NOMO-1 (cell line): ENCODE measurements at regions not wholly inside any gene's neighbourhood (a gene's known extent, or its start where the extent isn't known, plus 50 kb on each side); places are given as distances from the start of the nearest gene placed in this dataset.

Experiments used
- DNase-seq, 2 experiments: peaks; one replicate each; lab custom pipeline; 2025; ENCODE audit not compliant: unreplicated experiment in 2 of 2; lab: John Stamatoyannopoulos, UW

DNA sequence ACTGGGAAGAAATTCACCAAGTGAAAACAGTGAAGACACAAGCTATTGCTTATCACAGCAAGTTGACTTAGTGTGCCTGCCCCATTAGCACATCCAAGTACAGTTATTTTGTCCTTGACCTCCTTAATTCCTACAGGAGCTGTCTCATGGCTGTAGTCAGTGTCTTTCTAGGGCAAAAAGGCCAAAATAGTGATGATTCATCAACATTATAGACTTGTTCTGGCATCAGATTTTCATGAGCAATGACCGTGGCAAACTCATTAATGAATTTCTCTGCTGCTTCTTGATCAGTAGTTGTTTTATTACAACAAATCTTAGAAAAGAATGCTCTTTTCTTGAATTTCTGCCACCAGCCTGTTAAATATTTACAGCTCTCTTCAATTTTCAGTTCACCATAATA, 1169.3 kb upstream of the DDX18 start:
- no peak for DNase-seq

DNA sequence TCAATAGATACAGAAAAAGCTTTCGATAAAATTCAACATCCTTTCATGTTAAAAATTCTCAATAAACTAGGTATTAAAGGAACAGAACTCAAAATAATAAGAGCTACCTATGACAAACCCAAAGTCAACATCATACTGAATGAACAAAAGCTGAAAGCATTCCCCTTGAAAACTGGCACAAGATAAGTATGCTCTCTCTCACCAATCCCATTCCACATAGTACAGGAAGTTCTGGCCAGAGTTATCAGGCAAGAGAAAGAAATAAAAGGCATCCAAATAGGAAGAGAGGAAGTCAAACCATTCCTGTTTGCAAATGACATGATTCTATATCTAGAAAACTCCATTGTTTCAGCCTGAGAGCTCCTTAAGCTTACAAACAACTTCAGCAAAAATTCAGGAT, 1145.8 kb upstream of the DDX18 start:
- DNase-seq: no peak

DNA sequence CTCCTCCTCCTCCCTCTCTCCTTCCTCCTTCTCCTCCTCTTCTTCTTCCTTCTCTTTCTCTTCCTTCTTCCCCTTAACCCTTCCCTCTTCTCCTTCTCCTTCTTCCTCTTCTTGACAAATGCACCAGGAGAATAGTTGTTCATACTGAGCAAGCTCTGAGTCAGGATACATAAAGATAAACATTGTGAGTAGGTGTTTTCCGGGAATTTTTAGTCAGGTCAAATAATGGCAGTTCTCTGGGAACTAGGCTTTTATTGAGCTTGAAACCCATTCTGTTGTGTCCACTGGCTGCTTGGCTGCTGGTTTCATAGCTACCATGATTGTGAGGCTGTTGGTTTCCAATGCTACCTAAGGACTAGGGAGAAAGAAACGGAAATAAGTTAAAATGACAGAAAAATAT, 1144.7 kb upstream of the DDX18 start:
- no peak for DNase-seq

DNA sequence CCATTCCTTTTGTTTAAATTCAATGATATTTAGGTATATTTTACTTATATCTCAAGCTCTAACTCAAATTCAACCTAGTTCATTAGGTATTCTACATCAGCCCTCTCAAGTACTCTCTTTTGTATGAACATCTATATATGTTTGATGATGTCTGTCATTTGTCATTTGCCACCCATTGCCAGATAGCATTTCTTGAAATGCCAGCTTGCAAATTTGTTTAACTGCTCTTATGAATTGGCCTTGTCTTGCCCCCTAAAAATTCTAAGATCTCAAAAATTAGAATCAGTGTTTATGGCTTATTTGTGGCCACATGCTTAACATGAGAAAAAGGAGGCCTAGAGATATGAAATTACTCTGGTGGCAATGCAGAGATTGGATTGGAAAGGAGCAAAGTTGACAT, 1140.3 kb upstream of the DDX18 start:
- no peak for DNase-seq

DNA sequence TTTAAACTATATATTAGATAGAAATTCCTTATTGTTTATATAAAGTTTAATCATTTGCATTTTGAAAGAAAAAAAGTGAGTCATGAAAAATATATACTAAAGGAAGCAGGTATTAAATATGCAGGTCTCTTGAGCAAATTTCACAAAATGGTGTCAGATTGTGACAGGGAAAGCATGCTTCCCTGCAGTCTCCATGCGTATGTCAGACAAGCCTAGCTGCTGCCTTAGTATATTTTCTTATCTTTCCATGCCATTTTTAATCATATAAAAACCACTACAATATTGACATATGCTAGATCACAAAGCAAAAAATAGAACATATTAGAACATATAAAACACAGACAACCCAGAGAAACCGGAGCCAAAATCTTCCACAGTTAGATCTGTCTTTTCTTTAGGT, 1137.7 kb upstream of the DDX18 start:
- DNase-seq: no peak

DNA sequence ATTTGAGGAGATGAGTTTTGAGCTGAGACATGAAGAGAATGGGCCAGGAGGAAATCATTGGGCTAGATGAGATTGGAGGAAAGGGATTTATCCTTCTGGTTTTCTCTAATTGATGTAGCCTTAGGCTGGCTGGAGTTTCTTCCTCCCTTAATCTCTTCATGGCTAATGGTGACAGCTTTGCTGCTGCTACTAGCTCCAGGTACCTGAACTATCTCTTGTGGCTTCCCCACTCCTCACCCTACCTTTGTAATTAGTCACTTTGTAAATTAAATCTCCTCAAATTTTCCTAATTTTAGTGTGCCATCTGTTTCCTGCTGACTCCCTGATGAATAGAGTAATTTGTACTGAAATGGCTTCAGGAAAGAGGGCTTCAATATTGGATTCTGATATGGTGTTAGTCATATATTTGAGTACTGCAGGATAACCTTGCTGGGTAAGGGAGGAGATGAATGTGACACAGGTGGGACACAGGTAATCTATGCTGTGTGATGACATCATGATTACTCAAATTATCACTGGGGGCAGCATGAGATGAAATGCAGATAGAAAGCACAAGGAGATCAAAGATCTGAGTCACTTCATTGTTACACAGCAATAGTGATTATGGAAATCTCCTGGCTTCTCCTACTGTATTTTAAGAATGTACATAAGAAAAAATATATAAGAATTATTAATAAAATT, 1134.1 kb upstream of the DDX18 start:
- no peak for DNase-seq

DNA sequence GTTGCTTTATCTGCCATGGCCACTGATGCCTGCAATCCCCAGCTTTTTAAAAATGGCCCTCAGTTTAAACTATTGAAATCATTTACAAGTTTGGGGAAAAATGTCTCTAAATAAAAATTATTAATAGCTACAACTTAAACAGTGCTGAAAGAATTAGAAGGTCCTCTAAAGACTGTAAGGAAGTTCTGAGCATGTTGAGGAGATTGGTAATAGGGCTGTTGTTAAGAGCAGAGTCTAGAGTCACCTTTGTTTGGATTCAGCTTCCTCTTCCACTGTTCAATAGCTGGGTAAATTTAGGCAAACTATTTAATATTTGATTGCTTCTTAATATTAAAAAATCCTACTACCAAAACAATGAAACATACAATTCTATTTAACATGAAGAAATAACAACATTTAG, 1127.1 kb upstream of the DDX18 start:
- DNase-seq: no peak

DNA sequence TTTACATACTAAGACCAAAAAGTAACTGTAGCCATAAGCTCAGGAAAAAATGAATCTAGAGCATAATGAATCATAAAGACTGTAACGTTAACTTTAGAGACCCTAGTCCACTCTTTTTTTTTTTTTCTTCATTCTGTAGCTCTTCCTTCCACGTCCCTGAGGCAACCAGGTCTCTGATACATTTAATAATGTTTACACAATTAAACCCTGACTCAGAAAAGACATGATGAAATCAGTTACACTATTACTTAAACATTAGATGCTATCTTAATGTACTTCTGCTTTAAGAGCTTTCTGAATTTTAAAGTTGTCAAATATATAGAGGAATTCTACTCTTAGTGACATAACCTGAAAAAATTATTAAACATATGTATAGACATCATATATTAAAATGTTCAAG, 1121.5 kb upstream of the DDX18 start:
- no peak for DNase-seq

DNA sequence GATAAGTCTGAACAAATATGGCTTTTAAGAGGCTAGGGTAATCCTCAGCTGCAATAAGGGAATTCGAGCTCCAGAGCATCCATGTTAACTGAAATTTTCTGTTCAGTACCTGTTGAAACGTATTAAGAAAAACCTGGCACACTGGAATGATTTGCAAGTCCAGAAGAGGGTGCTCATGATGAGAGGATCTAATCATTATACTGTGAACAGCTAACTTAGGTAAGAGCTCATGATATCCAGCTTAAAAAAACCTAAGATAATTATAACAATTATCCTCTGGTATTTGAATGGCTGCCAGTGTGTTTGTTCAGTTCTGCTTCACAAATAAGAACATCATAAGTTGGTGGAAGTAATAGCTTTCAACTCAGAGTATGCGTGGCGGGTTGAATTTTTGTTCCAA, 1118.3 kb upstream of the DDX18 start:
- no peak for DNase-seq

DNA sequence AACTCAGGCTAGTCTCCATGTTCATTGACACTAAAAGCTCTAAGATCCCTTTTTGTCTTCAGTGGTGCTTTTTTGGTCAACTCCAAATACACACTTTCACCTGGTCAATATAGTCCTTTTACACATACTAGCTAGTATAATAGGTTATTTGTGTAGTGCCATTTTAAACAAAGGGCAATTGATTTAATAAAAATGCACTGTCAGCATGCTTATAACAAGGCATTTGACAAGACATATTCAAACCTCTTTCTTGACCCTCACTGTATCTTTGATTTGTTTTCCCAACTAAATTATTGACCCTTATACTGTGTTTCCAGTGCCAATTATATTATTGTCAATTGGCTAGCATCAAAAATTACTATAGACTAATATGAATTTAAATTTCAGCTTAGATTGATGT, 1117.6 kb upstream of the DDX18 start:
- no peak for DNase-seq

DNA sequence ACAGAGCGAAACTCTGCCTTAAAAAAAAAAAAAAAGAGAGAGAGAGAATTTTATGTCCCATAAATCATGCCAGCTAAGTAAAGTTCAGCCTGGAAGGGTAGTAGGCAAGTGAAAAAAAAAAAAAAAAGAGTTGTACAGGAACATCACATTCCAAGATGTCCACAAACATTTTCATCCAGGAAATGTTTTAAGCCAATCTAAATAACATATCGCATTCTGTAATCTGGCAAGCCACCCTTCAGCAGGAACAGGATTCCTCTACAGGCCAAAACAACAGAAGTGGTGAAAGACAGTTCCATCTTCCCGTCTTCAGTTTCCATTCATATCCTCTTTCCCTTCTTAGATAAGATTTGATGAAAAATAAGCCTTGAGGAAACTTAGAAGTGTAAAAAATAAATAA, 1108.1 kb upstream of the DDX18 start:
- DNase-seq: no peak

DNA sequence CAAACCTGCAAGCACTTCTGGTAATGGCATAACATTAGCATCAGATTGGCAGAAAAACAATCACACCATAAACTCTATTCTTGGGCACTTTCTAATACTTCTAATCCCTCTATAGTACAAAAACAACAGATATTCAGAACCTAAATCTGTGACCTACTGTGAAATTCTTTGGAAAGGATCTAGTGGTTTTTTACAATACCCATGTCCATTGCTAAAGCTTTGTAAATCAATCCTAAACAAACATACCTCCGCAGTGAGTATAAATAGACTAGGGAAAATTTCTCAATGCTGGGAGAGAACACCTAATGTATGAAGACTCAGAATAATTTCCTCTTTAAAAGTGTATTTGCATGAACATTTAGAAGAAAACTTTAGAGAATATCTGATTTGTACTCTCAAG, 1098.5 kb upstream of the DDX18 start:
- no peak for DNase-seq

DNA sequence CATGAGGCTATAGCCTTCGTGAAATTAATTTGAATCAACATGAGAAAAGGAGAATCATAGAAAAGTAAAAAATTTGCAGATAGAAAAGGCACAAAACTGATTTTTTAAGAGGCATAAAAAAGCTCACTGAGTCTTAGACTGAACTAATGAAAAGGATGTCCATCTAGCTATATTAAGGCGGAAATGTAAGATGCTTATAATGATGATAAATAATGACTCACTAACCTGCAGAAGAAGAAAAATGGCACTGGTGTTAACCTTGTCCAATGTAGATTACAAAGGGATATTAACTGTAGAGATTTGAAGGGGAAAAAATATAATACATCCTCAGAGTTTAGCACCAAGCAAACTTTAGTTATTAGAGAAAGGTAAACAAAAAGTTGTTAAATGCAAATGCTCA, 1098.0 kb upstream of the DDX18 start:
- no peak for DNase-seq

DNA sequence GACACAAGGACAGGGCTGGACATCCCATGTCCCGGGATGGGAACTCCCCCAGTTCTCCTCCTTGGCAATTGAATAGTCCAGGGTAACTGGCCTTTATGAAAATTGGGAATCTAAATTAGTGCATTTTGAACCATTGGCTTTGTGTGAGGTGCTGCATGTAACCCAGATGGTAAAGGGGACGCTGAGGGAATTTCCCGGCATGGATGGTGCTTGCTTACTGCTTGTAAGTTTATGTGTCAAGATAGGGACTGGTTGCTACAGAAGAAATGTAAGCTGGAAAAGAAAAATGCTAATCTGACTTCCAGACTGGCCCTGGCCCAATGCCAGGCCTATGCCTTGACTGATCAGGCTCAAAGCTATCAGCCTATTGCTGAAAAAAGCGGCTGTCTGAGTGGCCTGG, 1096.7 kb upstream of the DDX18 start:
- DNase-seq: no peak

DNA sequence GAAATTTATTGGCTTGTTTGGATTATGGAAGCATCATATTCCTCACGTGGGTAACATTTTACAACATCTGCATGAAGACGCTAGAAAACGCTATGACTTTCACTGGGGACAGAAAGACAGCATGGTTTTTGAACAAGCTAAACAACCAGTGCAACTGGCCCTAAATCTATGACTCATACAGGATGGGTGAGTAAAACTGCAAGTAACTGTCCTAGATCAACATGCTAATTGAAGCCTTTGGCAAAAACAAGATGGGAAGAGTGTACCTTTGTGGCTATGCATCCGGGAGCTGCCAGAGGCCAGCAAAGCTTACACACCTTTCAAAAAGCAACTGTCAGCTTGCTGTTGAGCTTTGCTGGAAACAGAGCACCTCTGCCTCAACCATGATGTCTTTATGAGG, 1096.0 kb upstream of the DDX18 start:
- DNase-seq: no peak

DNA sequence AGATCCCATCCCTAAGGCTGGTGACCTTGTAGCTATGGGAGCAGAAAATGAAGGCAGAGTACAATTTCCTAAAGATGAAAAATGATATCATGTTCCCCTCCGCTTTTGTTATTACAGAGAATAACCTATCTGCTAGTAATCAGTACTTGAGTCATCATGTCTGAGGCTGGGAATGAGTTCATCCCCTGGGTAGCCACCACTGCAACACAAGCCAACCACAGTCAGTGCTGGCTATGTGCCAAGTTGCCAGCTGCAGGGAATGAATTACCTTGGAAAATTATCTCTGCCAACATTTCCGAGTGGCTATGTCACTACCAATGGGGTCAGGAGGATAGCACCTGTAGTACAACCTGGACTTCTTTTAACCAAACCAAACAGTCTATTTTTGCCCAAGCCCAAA, 1094.7 kb upstream of the DDX18 start:
- no peak for DNase-seq

DNA sequence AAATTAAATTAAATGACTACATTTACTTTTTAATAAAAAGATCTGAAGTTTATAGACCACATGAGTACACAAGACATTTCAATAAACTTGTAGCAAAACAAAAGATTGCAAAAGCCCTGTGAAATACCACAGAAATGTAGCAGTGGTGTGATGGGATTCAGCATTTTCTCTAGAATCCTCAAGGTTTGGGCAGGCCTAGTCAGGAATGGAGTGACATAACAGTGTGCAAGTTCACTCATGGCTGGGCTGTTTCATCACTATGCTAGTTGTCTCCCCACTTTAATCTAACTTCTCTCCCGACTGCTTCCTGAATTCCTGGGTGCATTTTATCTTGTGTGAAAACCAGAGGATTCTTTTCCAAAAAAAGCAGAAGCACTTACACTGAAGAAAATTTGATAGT, 1089.9 kb upstream of the DDX18 start:
- DNase-seq: no peak

DNA sequence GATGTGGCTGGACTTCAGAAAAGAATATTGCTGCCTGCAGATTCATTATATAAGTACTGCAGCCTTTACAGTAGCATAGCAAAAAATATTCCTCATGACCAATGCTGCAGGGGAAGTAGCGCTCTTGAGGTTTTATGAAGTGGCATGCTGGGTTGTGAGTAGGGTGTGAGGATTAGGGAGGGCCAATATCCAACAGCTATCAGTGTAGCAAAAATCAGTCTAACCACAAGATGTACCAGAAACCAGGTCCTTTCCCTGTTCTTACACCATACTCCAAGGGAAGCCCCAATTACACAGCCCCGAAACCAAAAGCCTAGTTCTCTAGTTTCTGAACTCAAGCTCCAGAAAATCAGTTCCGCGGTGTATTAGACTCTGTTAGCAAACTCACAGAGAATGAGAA, 1082.2 kb upstream of the DDX18 start:
- DNase-seq: no peak

DNA sequence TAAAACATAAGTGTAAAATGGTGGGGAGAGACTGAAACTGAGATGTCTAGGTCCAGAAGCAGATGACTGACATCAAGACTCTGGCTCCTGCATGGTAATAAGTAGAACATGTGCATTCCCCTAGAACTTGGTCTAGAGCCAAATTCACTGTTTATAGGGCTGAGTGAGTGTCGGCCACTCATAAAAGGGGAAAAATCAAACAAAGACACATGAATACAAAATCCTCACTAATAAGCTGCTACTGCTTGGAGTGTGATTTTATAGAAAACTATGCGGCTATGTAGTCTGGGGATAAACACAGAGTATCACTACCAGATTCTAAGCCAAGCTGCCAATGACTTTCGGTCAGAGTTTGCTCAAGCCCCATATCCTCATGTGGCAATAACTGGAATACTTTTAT, 1080.8 kb upstream of the DDX18 start:
- DNase-seq: no peak

DNA sequence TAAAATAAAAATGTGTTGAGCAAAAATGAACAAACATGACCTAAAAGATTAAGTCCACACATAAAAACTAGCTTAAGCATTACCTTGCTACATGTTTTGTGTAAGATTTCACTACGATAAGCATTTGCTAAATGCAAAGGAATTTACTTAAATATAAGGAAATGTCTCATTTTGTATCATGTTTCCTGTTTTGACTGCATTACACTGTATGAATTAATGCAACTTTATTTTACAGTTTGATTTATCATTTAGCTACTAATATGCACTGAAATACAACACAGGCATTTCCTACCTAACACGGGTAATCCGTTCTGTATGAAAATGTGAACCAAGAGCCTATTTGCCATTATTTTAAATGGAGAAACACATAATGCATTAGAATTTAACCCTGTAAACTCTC, 1076.5 kb upstream of the DDX18 start:
- no peak for DNase-seq

DNA sequence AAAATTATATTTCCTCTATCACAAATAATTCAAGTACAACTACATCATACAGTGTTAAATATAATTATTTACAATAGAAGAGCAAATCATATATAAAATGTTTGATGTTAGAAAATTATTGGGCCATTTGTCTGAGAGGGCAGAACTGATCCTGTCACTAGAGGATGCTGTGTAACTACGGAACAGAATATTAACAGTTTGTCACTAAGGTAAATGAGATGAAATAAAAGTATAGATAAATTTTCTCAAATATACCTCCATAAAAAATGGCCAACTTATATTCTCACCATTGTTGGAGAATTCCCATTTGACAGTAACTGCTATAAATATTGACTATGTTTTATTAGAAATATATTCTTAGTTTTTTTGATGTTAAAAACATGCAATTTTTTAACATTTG, 1067.4 kb upstream of the DDX18 start:
- no peak for DNase-seq

DNA sequence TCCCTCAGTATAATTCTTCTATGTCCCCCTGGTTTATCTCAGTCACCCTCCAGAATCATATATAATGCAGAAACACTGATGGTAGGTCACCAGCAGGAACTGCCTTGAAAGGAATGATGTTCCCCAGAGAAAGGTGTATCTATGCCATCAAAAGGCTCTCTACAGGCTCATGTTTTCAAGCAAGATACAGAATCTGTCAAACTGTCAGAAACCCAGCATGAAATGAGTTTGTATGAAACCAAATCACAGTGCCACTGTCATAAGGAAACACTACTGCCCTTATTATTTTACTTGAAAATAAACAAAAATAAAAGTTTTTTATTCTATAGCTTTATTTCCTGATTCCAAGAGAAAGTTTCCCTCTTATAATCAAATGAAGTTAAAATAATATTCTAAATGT, 1064.5 kb upstream of the DDX18 start:
- DNase-seq: no peak

DNA sequence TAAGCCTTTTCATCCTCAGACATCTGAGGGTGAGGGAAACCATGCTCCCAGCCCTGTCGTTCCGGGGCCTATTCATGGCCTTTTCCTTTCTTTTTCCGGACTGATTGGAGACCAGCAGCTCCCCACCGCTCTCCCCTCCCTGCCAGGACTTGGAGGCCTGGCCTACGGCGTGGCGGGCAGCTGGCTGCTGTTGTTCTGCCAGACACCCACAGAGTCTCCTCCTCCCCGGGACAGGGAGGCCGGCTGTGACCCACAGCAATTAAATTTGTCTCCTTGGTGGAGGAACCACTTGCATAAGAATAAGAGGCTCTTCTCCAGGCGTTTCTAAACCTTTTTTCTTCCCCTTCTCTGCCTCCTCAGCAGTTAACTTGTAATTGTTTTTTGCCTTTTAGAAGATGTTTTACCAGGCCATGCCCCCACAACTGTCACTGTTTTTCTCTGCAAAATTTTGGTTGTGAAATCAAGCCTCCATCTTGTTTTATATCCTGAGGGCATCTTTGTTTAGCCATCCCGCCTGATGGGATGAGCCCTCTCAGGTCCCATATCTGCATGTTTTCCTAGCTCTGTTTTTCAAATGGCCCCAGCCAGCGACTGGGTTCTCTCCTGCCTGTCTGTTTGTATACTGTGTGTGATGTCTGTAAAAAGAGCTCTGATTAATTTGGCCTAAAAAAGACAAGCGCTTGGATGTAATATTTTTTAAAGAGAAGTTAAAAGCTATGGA, 1060.0 kb upstream of the DDX18 start:
- DNase-seq: no peak
